ENCODE measurements at regions not wholly inside any gene's neighbourhood (a gene's known extent, or its start where the extent isn't known, plus 50 kb on each side); places are given as distances from the start of the nearest gene placed in this dataset.

DNA sequence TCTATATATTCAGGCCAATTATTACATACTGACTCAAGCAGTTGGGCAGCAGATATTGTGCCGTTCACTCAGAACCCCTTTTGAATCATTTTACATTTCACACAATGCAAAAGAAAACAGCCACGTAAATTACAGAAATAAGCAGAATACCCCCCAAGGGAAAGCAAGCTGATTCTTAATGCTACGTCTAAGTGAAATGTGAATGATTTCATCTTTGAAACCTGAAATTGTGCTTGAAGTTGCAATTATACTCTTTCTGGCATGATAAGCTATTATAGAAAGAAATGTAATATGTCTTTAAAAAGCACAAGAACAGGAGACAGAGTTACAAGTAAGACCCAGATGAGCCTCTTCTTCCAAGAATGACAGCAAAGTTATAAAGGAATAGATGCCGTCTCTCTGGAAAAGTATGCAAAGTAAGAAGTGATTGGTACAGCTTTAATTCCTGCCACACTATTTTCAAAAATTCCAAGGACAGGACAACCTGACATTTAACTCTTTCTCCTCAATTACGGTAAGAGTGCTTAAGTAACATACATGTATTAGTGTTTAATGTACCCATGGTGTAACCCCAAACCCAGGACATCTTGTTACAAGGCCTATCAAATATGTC lies 891.5 kb upstream of the ADGRL2 start:
- TF ChIP-seq, protein P1, sequence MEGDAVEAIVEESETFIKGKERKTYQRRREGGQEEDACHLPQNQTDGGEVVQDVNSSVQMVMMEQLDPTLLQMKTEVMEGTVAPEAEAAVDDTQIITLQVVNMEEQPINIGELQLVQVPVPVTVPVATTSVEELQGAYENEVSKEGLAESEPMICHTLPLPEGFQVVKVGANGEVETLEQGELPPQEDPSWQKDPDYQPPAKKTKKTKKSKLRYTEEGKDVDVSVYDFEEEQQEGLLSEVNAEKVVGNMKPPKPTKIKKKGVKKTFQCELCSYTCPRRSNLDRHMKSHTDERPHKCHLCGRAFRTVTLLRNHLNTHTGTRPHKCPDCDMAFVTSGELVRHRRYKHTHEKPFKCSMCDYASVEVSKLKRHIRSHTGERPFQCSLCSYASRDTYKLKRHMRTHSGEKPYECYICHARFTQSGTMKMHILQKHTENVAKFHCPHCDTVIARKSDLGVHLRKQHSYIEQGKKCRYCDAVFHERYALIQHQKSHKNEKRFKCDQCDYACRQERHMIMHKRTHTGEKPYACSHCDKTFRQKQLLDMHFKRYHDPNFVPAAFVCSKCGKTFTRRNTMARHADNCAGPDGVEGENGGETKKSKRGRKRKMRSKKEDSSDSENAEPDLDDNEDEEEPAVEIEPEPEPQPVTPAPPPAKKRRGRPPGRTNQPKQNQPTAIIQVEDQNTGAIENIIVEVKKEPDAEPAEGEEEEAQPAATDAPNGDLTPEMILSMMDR (IDR thresholded peaks at IDR 0.05) = no peak
- TF ChIP-seq POLR2A (IDR thresholded peaks at IDR 0.05) = no peak
